ENCODE measurements at regions not wholly inside any gene's neighbourhood (a gene's known extent, or its start where the extent isn't known, plus 50 kb on each side); places are given as distances from the start of the nearest gene placed in this dataset.

- no peak for TF ChIP-seq CTCF (IDR thresholded peaks at IDR 0.05; ENCODE audit: poor library complexity, severe bottlenecking)
- TF ChIP-seq REST (IDR thresholded peaks at IDR 0.05; ENCODE audit: borderline replicate concordance): no peak
Measured at GRCh38 chr4:53830511-53830910, 233.9 kb downstream of the CHIC2 start.
